NCI-H1694 (cell line): ENCODE measurements at regions not wholly inside any gene's neighbourhood (a gene's known extent, or its start where the extent isn't known, plus 50 kb on each side); places are given as distances from the start of the nearest gene placed in this dataset.

Experiments used
- DNase-seq: peaks from one replicate; lab custom pipeline; 2025; lab: John Stamatoyannopoulos, UW

- no peak for DNase-seq
Observed at GRCh38 chr12:58592475-58593207, 327.7 kb downstream of the LRIG3 start.

- no peak for DNase-seq
Observed at GRCh38 chr12:58593557-58594304, 326.6 kb downstream of the LRIG3 start.

GRCh38 chr12:58596381-58596780, 323.9 kb downstream of the LRIG3 start:
- DNase-seq = no peak

- no peak for DNase-seq
Observed at GRCh38 chr12:58601529-58601928, 318.8 kb downstream of the LRIG3 start.

GRCh38 chr12:58602179-58602578, 318.1 kb downstream of the LRIG3 start:
- no peak for DNase-seq

GRCh38 chr12:58602736-58603135, 317.6 kb downstream of the LRIG3 start:
- DNase-seq = no peak

GRCh38 chr12:58607805-58608204, 312.5 kb downstream of the LRIG3 start:
- DNase-seq = no peak

- no peak for DNase-seq
Observed at GRCh38 chr12:58608711-58609110, 311.6 kb downstream of the LRIG3 start.

GRCh38 chr12:58615047-58615446, 305.3 kb downstream of the LRIG3 start:
- no peak for DNase-seq

- no peak for DNase-seq
Observed at GRCh38 chr12:58615576-58615975, 304.7 kb downstream of the LRIG3 start.

- DNase-seq = no peak
Observed at GRCh38 chr12:58616618-58617017, 303.7 kb downstream of the LRIG3 start.

- DNase-seq = no peak
Observed at GRCh38 chr12:58621126-58621525, 299.2 kb downstream of the LRIG3 start.

GRCh38 chr12:58629376-58629775, 290.9 kb downstream of the LRIG3 start:
- DNase-seq = no peak

- no peak for DNase-seq
Observed at GRCh38 chr12:58633479-58633878, 286.8 kb downstream of the LRIG3 start.

GRCh38 chr12:58639318-58639934, 280.9 kb downstream of the LRIG3 start:
- DNase-seq = no peak

- no peak for DNase-seq
Observed at GRCh38 chr12:58640314-58640713, 280.0 kb downstream of the LRIG3 start.

- DNase-seq = no peak
Observed at GRCh38 chr12:58645946-58646345, 274.4 kb downstream of the LRIG3 start.

- DNase-seq = no peak
Observed at GRCh38 chr12:58647495-58647894, 272.8 kb downstream of the LRIG3 start.

- no peak for DNase-seq
Observed at GRCh38 chr12:58648176-58648575, 272.1 kb downstream of the LRIG3 start.

- DNase-seq = no peak
Observed at GRCh38 chr12:58651850-58652249, 268.5 kb downstream of the LRIG3 start.

- DNase-seq = no peak
Observed at GRCh38 chr12:58654021-58654420, 266.3 kb downstream of the LRIG3 start.

- DNase-seq = no peak
Observed at GRCh38 chr12:58655375-58655774, 264.9 kb downstream of the LRIG3 start.
